KMS-11 (cell line): ENCODE measurements at regions not wholly inside any gene's neighbourhood (a gene's known extent, or its start where the extent isn't known, plus 50 kb on each side); places are given as distances from the start of the nearest gene placed in this dataset.
A peak's percentile ranks its signal among the peaks of the same experiment; 100 is the strongest.

Experiments used
- H2AFZ ChIP-seq: fragments of 200-600 bp; sonication (generic); 2 replicates; pipeline ENCODE4 v1.6.1; 2016; ENCODE audit warnings: antibody characterized with exemption, mixed run types, low read depth
- H3K27ac ChIP-seq: fragments of 200-600 bp; sonication (generic); 2 replicates; pipeline ENCODE4 v1.6.1; 2016; ENCODE audit warnings: mild to moderate bottlenecking, mixed run types
- H3K27me3 ChIP-seq: fragments of 200-600 bp; sonication (generic); 2 replicates; pipeline ENCODE4 v1.6.1; 2017; ENCODE audit warnings: mild to moderate bottlenecking, low read depth, mixed run types, moderate library complexity; ENCODE audit not compliant: insufficient read depth
- H3K36me3 ChIP-seq: fragments of 200-600 bp; sonication (generic); 2 replicates; pipeline ENCODE4 v1.6.1; 2017; ENCODE audit warnings: mild to moderate bottlenecking, mixed run types; ENCODE audit not compliant: insufficient read depth
- H3K4me1 ChIP-seq: fragments of 200-600 bp; sonication (generic); 2 replicates; pipeline ENCODE4 v1.6.1; 2016; ENCODE audit warnings: mild to moderate bottlenecking, low read depth, mixed run types; ENCODE audit not compliant: poor library complexity, severe bottlenecking
- H3K4me2 ChIP-seq: fragments of 200-600 bp; sonication (generic); 2 replicates; pipeline ENCODE4 v1.7.0; 2016; ENCODE audit warnings: mild to moderate bottlenecking, mixed run types
- H3K4me3 ChIP-seq: fragments of 200-600 bp; sonication (generic); IDR thresholded peaks from 2 replicates; pipeline ENCODE4 v1.6.1; 2017; ENCODE audit warnings: low read depth, low read length, mixed read lengths; ENCODE audit not compliant: insufficient read depth
- H3K79me2 ChIP-seq: fragments of 200-600 bp; sonication (generic); 2 replicates; pipeline ENCODE4 v1.6.1; 2016; ENCODE audit warnings: low read depth, mixed run types; ENCODE audit not compliant: insufficient read depth
- H3K9ac ChIP-seq: fragments of 200-600 bp; sonication (generic); 2 replicates; pipeline ENCODE4 v1.6.1; 2016; ENCODE audit warnings: mild to moderate bottlenecking, mixed run types
- H4K20me1 ChIP-seq: fragments of 200-600 bp; sonication (generic); 2 replicates; pipeline ENCODE4 v1.6.1; 2016; ENCODE audit warnings: mild to moderate bottlenecking, mixed run types; ENCODE audit not compliant: insufficient read depth
- CTCF ChIP-seq: fragments of 200-600 bp; sonication (generic); conservative IDR thresholded peaks from 2 replicates; pipeline ENCODE4 v1.6.1; 2017; ENCODE audit warnings: low read depth, mild to moderate bottlenecking, antibody characterized with exemption, low read length, moderate library complexity, mixed read lengths

DNA sequence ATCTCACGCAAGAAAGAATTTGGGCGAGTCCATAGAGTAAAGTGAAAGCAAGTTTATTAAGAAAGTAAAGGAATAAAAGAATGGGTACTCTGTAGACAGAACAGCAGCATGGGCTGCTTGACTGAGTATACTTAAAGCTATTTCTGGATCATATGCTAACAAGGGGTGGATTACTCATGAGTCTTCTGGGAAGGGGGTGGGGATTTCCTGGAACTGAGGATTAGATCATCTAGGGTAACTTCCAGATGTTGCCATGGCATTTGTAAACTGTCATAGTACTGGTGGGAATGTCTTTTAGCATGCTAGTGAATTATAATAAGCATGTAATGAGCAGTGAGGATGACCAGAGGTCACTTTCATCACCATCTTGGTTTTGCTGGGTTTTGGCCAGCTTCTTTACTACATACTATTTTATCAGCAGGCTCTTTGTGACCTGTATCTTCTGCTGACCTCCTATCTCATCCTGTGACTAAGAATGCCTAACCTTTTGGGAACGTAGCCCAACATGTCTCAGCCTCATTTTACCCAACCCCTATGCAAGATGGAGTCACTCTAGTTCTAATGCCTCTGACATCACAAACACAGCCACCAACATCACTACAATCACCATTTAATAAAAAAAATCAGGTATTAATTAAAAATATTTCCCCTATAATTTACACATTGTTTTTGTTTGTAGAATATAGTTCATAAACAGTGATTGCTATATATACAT, 890.7 kb upstream of the EPHA6 start:
- no peak for TF ChIP-seq CTCF
- H3K27ac ChIP-seq = no peak overlapping the region
- no peak overlapping the region for H2AFZ ChIP-seq

GRCh38 chr3:95926904-95927501, 887.4 kb upstream of the EPHA6 start:
- no peaks in the 10 kb centered on the region for H3K79me2 ChIP-seq
- H3K4me2 ChIP-seq = no peak overlapping the region
- H3K4me3 ChIP-seq = no peak overlapping the region
- no peak overlapping the region for H3K9ac ChIP-seq
- H2AFZ ChIP-seq = no peak overlapping the region
- H3K36me3 ChIP-seq = no peaks in the 10 kb centered on the region
- no peaks in the 10 kb centered on the region for H3K27me3 ChIP-seq
- TF ChIP-seq CTCF = no peak
- no peaks in the 10 kb centered on the region for H3K4me1 ChIP-seq
- H4K20me1 ChIP-seq = no peaks in the 10 kb centered on the region
- H3K27ac ChIP-seq = no peak overlapping the region

More for the DNA sequence above, 890.7 kb upstream of the EPHA6 start:
- Histone ChIP-seq H3K4me1 (no peaks in the 10 kb centered on the region), H3K79me2 (no peaks in the 10 kb centered on the region), H3K9ac (no peak overlapping the region), H3K27me3 (no peaks in the 10 kb centered on the region), H3K36me3 (no peaks in the 10 kb centered on the region), H3K4me2 (no peak overlapping the region), H4K20me1 (no peaks in the 10 kb centered on the region), H3K4me3 (no peak overlapping the region)

DNA sequence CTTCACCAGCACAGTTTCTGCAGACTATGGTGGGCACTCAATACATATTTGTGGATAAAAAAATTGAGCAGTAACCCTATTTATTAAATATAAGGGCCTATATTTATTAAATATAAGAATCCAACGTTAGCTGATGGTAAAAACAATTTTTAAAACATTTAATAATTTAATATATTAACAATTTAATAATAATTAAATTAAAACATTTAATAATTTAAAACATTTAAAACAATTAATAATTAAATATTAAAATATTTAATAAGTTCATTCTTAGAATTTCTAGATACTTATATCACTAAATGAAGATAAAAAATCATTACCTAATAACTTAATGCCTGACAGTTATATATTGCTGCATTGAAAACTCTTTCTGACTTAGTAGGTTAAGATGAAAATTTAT, 880.2 kb upstream of the EPHA6 start:
- no peak for TF ChIP-seq CTCF
- no peaks in the 10 kb centered on the region for H4K20me1 ChIP-seq
- no peak overlapping the region for H3K4me3 ChIP-seq
- no peak overlapping the region for H3K4me2 ChIP-seq
- no peak overlapping the region for H2AFZ ChIP-seq
- no peak overlapping the region for H3K9ac ChIP-seq
- H3K4me1 ChIP-seq = peaks cover 7% of the 10 kb centered on the region
- no peak overlapping the region for H3K27ac ChIP-seq
- no peaks in the 10 kb centered on the region for H3K36me3 ChIP-seq
- H3K79me2 ChIP-seq = no peaks in the 10 kb centered on the region
- H3K27me3 ChIP-seq = no peaks in the 10 kb centered on the region

GRCh38 chr3:95939235-95939809, 875.1 kb upstream of the EPHA6 start:
- H3K4me3 ChIP-seq = no peak overlapping the region
- H3K4me1 ChIP-seq = peaks cover 12% of the 10 kb centered on the region
- H3K79me2 ChIP-seq = no peaks in the 10 kb centered on the region
- 0 out of 2 replicates have a peak overlapping the region, but pooled peaks have one; percentile 37 for H3K4me2 ChIP-seq
- H3K27ac ChIP-seq = peak overlapping the region; percentile 19; the same call in 1 of the 2 replicates
- TF ChIP-seq CTCF = no peak
- H3K27me3 ChIP-seq = no peaks in the 10 kb centered on the region
- peak overlapping the region; percentile 7; the same call in 1 of the 2 replicates for H2AFZ ChIP-seq
- H4K20me1 ChIP-seq = no peaks in the 10 kb centered on the region
- no peak overlapping the region for H3K9ac ChIP-seq
- H3K36me3 ChIP-seq = no peaks in the 10 kb centered on the region
